GM21529 (cell line): ENCODE measurements at regions not wholly inside any gene's neighbourhood (a gene's known extent, or its start where the extent isn't known, plus 50 kb on each side); places are given as distances from the start of the nearest gene placed in this dataset.
A peak's percentile ranks its signal among the peaks of the same experiment; 100 is the strongest.

Experiments
- ATAC-seq: cut with Tn5 transposase; IDR thresholded peaks from one replicate; pipeline ENCODE4 v1.9.1; 2021; ENCODE audit not compliant: unreplicated experiment

DNA sequence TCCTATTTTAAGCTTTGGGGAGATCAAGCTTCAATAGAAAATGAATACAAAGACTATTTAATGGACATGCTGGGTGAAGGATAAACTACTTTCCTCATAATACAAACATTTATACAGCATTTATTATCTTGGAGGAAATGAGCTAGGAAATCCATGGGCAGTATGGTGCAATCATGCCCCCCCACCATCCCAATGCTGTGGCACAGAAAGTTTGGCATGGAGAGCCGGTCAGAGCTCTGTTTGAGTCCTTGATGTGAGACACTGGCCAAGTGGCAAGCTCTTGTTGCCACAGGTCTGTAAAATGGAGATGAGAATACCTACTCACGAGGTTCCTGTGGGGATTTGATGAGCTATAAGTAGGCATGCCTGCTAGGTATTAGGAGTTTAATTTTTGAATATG lies 120.6 kb downstream of the MAB21L3 start:
- ATAC-seq: no peak

DNA sequence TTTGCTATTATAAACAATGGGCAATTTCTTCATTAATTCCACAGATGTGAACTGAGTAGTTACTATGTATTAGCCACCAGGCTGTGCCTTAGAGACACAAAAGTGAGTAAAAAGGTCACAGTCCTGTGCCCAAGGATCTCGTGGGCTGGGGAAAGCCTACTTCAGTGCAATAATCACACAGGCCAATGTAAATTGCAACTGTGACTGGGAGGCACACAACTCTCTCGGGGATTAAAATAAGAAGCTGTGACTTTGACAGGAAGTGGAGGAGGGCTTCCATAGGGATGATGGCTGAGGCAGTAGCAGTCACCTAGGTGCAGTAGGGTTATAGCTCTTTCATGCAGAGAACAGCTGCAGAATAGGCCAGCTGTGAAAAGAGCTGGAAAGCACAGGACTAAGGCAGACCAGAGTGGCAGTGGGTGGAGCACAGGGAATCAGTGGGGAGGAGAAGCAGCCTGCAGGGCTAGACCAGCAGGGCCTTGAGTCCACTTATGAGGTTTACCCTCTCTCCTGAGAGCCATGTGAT lies 121.9 kb downstream of the MAB21L3 start:
- ATAC-seq: peak; percentile 69

DNA sequence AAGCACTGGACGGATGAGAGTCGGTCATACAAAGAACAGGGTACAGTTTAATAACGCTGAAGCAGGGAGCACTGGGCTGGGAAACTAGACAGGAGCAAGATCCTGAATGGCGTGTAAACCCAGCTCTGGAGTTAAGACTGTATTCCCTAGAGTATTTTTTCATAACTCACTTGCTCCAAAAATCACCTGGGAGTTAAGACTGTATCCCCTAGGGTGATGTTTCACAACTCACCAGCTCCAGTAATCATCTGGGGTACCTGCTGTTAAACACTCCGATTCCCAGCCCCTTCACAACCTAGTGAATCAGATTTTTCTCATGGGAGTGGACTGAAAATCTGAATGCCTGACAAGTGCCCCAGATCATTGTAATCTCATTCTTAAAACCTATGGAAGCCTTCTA lies 123.2 kb downstream of the MAB21L3 start:
- ATAC-seq: no peak

GRCh38 chr1:116239916-116240315 lies 128.7 kb downstream of the MAB21L3 start:
- ATAC-seq: no peak

DNA sequence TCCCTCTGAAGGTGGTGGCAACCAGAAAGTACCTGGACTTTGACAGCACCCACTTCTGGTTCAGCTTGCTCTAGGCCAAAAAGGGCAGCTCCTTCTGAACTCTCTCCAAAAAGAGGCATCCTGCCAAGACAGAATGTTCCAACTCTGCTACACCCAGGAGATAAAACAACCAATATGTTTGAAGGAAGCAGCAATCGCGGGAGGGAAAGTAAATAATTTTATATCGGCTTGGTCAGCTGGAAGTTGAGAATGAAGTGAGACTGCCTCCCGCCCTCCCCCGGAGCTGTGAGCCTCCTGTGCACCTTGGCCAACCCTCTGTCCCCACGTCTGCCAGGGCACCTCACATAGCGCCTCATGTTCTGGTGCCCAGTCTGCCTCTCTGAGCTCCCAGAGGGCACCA lies 130.3 kb upstream of the ATP1A1 start:
- no peak for ATAC-seq

GRCh38 chr1:116243333-116244054 lies 129.6 kb upstream of the ATP1A1 start:
- no peak for ATAC-seq

DNA sequence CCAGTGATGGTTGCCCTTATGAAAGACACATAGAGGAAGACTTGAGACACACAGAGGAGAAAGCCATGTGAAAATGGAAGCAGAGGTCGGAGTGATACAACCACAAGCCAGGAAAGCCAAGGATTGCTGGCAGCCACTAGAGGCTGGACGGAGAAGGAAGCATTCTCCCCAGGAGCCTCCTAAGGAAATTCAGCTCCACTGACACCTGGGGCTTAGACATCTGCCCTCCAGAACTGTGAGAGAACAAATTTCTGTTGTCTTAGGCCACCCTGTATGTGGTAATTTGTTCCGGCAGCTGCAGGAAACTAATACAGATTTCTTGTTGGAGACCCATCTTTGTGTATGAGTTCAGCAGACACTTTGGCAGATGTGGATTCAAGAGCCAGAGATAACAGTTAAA lies 126.9 kb upstream of the ATP1A1 start:
- ATAC-seq: no peak

GRCh38 chr1:116252271-116252670 lies 120.8 kb upstream of the ATP1A1 start:
- no peak for ATAC-seq

- no peak for ATAC-seq
These were observed 120.3 kb upstream of the ATP1A1 start for GRCh38 chr1:116252785-116253184.

DNA sequence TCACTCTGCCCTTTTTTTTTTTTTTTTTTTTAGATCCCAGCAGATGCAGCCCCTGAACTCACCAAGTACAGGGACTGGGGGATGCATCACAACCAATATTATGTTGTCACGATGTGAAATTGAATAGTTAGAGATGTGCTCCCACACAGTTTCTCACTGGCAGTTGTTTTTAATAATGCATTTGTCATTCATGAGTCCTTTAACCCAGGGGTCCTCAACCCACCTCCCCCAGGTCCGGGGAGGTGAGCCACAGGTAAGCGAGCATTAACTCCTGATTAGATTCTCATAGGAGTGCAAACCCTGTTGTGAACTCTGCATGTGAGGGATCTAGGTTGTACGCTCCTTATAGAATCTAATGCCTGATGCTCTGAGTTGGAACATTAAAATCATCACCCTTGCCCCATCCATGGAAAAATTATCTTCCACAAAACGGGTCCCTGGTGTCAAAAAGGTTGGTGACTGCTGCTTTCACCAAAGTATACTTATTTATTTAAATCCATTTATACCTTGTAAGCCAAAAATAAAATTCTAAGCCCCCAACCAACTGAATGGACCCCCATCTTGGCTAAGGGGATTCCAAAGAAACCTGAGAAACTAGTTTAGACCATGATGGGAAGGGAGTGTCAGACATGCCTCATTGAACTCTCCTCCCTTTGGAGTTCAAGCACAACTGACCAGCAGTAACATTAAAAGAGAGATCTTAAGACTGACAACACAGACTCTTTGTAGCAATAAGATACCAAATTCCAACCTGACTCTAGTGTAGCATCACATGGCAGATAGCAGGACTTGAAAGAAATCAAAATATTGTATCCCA lies 119.3 kb upstream of the ATP1A1 start:
- ATAC-seq: no peak

DNA sequence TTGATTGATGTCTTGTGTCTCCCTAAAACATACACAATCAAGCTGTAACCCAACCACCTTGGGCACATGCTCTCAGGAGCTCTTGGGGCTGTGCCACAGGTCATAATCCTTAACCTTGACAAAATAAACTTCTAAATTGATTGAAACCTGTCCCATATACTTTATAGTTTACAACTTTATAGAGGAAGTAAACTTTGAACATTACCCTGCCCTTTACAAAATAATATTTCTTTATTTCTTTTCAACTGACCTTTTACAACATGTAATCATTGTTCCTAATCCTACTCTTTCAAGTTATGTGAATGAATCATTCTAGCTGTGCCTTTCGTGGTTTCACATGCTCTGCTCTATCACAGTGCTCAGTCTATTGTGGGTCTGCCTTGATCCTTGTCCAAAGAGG lies 118.3 kb upstream of the ATP1A1 start:
- ATAC-seq: no peak

- no peak for ATAC-seq
These were observed 117.4 kb upstream of the ATP1A1 start for GRCh38 chr1:116255486-116256285.

GRCh38 chr1:116256286-116256649 lies 116.8 kb upstream of the ATP1A1 start:
- no peak for ATAC-seq

- no peak for ATAC-seq
These were observed 116.2 kb upstream of the ATP1A1 start for GRCh38 chr1:116256875-116257274.

DNA sequence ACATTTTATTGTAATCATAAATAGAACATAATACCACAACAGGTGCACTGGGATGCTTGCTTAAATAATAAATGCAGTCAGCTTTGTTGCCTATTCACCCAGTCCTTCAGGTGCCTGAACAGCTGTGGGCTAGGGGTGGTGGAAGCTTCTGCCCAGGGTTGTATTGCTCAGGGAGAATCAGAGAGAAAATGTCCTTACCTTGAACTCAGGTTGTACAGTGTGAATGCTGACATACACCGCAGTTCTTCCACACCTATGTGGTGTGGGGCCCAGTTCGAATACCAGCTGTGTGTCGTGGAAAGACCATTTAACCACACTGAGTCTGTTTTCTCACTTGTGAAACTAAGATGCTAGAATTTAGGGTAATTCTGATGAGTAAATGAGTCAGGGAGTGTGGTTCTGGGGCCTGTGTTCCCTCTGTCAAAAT lies 115.7 kb upstream of the ATP1A1 start:
- peak; percentile 57 for ATAC-seq

- ATAC-seq: no peak
These were observed 115.2 kb upstream of the ATP1A1 start for GRCh38 chr1:116257836-116258235.

DNA sequence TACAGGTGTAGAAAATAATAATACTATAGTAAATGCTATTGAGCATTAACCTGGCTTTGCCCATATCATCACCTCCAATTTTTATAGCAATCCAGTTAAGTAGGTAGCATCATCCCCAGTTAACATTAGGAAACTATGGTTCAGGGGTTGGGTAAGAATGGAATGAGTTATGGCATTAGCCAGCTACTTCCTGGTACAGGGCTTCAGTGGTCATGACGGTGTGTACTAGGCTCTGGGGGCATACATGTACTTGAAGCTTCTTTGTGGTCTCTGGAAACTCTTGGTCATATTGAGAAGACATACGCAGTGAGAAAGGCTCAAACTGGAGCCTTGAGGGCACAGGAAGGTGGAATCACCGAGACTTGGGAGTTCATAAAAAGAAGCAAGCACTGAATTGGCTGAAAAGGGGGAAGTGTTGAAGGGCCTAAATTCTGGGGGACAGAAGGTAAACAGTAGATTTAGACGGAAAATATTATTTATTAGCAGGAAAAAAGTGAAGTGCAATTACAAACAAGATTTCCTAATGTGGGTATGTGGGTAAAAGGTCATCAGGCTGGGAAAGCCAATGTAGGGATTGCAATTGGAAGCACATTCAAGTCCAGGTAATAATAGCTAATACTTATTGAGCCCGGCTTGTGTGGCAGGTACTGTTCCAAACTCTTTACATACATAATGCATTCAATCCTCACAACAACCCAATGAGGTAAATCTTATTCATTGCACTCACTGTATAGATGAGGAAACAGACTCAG lies 114.2 kb upstream of the ATP1A1 start:
- no peak for ATAC-seq

DNA sequence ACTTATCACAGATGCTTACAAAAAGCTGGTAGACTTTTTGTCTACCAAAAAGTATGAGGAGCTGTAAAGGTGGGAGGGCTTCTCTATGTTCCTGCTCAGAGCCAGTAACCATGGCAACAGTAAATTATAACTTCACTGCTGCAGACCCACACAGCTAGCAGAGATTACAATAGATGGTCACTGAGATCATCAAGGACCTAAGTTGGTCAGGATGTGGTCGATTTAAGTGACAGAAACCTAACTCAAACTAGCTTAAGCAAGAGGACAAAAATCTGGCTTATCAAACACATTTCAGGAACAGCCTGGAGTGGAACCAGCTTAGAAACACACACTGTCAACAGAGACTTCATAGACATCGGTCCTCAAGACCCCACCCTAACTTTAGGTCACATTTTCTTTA lies 113.4 kb upstream of the ATP1A1 start:
- no peak for ATAC-seq

GRCh38 chr1:116260115-116260514 lies 112.9 kb upstream of the ATP1A1 start:
- ATAC-seq: no peak

- no peak for ATAC-seq
These were observed 112.4 kb upstream of the ATP1A1 start for GRCh38 chr1:116260621-116261020.

GRCh38 chr1:116261227-116261626 lies 111.8 kb upstream of the ATP1A1 start:
- ATAC-seq: no peak
